ENCODE measurements at regions not wholly inside any gene's neighbourhood (a gene's known extent, or its start where the extent isn't known, plus 50 kb on each side); places are given as distances from the start of the nearest gene placed in this dataset.

DNA sequence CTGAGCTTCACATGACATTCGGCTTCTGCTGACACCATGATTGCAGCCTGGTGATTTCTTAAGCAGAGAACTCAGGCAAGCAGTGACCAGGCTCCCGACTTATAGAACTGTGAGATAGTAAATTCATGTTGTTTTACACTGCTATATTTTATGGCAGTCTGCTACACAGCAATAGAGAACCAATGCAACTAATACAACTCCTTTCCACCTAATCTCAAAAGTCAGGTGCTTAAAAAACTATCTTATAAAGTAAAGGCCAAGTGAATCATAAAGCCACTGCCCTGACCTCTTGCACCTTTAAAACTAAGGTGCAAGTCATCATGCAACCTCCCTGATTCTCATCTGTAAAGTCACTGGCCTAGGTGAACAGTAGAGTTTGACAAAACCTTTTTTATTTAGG lies 95.3 kb upstream of the GLS start:
- DNase-seq = no peak

DNA sequence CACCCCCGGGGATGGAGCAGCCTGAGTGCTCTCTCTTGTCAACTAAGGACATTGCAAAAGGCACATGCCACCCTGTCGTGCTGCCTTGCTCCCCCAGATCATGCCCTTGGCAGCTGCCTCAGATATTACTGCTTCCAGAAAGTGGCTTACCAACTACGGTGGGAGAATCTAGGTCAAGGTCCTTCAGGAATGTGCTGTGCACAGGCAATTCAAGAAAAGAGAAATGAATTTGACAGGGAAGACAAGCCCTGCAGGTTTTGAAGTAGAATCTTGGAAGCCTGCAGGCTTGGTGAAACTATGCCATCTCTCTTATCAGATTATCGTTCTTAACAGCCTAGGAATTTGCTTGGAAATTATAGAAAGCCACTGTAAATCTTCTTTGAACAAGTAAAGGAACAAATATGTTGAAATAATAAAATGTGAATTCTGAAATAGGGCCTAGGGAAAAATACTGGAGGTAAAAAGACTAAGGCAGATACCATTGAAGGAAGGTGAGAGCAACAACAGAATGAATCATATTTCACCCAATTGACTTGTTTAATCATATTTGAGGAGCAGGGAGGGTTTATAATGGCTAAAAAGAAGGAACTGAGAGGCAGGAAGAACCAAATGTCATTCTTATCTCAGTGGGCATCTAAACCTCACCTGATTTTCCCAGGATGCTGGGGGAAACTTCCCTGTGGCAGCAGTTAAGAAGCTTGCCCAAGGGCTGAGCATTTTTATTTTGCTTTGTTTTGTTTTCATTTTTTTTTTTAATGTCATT lies 94.0 kb upstream of the GLS start:
- DNase-seq = no peak

DNA sequence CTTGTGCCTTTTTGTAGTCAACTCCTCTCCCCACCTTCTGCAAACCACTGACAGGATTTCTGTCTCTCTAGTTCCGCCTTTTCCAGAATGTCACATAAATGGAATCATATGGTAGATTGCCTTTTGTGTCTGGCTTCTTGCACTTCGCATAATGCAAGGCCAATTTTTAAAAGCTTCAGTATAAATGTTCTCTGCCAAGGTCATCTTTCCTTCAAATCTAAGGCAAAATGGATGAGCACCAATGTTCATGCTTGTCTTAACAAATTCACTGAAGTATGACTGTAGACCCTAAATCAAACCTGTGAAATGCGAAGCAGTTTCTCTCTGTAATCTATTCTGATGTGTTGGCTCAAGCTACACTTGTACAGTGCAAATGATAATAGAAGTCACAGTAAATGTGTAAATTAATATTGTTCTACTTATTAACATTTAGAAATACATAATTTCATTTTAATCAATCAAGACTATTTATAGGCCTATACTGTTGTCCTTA lies 92.8 kb upstream of the GLS start:
- no peak for DNase-seq

DNA sequence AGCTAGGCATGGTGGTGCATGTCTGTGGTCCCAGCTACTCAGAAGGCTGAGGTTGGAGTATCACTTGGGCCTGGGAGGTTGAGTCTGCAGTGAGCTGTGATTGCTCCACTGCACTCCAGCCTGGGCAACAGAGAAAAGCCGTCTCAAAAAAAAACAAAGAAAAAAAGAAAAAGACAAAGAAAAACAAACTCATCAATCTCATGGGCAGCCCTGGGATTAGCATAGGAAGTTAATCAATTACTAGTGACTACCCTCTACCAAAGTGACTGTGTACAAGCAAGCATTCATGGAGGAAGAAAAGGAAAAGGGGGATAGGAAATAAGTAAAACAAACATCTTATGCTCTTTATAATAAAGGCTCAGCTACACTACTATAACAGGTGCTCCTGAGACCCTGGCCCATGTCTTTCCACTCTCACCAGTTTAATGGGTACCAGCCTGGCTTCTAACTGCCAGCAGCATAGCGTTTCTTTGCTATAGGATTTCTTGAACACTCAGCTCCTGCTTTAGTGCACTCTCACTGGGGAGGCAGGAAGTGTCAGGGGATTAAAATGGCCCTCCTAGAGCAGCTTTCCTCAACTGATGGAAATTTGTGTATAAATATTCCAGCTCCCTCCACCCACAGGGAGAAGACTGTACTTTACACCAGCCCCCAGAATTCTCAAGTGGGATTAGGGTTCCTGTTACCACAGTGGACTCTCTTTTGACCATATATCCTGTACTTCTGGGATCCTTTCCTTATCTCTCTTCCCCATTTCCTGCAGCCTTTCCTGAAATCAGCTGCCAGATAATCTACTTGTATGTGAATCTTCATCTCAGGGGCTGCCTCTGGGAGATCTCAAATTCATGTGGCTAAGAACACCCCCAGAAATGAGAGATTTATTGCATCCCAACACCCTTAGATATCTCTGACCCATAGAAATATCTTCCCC lies 91.3 kb upstream of the GLS start:
- no peak for DNase-seq

DNA sequence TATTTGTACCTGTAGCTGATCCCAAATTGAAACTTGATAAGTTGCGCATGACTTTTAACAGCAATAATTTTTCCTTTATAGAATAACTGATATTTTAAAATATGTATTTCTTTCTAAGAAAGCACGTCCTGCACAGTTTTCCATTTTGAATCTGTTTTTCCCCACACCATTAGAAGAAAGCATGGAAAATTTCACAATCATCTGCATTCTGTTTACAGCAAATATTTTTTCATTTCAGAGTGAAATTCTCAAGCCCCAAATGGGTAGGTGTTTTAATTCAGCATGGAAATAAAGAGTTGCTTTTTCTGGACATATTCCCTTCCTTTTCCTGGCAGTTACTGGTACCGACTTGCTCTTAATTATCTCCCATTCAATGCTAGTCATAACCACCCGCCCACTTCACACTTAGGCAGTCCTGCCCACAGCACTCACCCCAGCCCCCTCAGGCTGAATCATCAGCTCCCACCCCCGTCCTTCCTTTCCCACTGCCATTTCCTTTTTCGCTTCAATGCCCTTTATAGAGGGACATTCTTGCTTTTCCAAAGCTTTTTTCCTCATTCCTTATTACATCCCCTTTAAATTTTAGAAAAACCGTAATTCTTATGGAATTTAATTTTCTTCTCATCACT lies 89.2 kb upstream of the GLS start:
- no peak for DNase-seq

GRCh38 chr2:190791976-190792575 lies 88.5 kb upstream of the GLS start:
- DNase-seq = no peak

DNA sequence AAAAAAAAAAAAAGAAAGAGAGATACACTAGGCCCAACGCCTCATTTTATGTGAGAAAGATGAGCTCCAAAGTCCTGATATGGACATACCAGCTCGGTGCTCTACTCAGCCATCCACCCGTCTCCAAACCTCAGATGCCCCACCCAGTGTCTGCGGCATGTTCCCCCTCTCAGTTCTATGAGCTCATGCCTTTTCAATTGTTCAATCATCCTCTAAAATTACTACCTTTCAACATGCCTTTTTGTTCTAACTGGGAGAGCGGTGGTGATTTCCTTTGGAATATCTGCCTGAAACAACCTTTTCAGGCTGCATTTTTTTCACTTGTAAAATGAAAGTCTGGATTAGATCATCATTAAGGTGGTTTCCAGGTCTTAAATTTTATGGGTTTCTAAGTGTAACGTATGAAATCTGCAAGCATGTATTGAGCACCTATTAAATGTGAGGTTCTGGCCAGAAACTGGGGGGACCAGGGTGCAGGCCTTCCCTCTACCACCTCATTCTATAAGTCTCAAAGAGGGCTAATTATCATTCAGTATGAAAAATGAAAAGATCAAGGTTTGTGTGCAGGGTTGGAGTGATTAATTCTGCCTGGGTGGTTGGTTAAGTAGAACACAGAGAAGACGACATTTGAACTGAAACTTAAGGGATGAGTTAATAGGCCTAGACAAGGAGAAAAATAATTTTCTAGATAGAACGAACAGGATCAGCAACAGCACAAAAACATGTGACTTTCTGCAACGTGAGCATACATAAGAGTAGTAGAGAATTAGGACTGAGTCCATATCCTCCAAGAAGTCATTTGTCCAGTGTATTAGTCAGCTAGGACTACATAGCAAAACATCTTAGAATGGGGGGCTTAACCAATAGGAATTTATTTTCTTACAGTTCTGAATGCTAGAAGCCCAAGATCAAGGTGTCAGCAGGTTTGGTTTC lies 87.4 kb upstream of the GLS start:
- DNase-seq = no peak

DNA sequence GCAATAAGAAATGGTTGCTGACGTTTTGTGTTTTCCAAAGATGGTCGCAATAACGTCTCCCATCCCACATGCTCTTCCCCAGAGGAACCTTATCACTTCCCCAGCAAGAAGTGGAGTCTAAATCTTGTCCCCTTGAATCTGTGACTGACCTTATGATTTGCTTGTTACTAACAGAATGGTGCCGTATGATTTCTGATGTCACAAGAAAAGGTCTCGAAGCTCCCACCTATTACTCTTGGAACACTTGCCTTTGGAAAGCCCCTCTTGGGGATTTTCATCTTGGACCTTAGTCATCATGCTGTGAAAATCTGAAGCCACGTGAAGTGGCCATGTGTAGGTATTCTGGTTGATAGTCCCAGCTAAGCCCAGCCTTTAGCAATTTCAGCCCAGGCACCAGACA lies 86.2 kb upstream of the GLS start:
- no peak for DNase-seq

DNA sequence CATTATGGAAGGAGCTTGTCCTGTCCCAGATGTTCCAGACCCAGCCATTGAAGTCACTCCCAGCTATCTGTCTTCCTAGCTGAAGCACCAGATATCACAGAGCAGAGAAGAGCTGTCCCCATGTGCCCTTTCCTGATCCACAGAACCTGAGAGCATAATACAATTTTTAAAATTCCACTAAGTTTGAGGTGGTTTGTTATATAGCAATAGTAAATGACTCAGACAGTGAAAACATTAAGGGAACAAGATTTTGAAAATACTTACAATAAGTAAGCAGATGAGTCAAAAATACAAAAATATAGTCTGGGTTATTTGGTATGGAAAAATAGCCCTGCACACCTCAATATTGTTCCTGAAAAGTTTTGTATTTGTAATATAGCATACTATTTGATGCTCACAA lies 85.8 kb upstream of the GLS start:
- no peak for DNase-seq

- no peak for DNase-seq
Observed at GRCh38 chr2:190795686-190796085, 84.9 kb upstream of the GLS start.

GRCh38 chr2:190799999-190800398 lies 80.6 kb upstream of the GLS start:
- DNase-seq = no peak

- no peak for DNase-seq
Observed at GRCh38 chr2:190800528-190800927, 80.1 kb upstream of the GLS start.

- DNase-seq = no peak
Observed at GRCh38 chr2:190802129-190802528, 78.5 kb upstream of the GLS start.

DNA sequence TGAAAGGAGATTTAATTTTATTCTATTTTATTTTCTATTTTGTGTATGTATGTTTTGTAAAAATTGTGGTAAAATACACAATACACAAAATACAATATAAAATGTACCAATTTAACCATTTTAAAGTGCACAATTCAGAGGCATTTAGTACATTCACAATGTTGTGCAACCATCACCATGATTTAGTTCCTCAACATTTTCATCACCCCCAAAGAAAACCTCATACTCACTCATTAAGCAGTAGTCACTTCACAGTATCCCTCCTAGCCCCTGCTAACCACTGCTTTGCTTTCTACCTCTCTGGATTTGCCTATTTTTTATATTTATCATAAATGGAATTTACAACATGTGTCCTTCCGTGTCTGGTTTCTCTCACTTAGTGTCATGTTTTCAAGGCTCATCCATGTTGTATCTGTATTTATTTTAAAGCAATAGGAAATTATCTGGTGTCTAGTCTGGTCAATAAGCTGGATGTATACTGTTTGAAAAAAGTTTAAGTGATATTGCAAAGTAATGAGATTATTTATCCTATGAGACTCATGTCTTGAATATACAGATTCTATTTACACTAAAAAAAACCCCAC lies 77.9 kb upstream of the GLS start:
- no peak for DNase-seq

DNA sequence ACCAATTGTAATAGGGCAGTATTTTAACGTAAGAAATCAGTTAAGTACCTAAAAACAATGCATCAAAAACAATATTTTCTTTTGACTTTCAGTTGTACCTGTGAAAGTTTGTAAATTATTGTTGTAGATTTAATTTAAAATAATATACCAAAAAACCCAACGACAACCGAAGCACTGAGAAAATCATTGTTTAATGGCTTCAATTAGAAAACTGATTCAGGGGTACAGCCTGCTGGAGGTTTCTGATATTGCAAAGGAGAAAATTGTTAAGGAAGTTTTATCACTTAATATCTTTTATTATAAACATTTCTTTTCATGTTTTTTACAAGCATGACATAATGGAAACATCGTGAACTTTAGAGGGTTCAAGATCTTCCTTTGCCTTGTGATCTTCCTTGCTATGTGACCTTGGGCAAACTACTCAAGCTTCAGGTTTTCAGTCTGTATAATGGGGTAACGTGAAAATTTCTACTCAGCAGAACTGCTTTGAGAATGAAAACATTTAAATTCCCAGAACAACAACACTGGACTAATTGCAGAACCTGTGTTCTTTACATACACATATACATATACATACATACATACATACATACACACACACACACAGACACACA lies 76.3 kb upstream of the GLS start:
- peak; percentile 28 for DNase-seq

GRCh38 chr2:190805126-190805525 lies 75.5 kb upstream of the GLS start:
- DNase-seq = no peak

DNA sequence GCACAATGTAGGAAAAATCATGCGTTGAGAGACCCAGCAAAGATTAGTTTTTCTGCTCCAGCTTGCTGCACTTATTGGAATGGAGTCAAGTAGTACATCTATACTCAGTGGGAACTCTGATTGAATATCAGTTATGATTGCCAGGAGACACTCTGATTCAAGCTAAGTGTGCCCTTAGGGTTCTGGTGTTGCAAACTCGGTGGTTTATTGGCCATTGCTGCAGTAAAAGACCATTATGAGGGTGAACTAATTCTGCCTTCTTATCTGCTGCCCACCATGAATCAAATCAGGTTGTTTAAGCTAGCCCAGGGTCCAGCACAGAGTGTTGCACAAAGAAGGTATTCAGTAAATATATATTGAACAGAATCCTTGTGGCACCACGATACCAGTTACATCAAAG lies 74.8 kb upstream of the GLS start:
- DNase-seq = no peak

DNA sequence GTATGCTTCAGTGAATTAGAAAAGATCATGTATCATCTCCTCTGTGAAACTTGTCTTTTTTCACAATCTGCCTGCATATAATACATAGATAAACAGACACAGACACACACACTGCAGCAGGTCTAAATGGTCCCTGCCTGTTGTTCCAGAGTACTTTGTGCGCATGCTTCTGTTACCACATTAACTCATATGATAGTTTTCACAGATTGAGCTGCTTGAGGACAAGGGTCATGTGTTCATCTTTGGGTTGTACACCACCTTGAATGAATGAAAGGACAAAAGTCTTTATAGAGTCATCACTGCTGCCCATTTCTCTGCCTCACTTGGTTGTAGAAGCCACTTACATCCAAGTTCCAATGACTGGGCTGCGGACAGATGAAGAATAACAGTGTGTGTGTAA lies 72.7 kb upstream of the GLS start:
- no peak for DNase-seq

GRCh38 chr2:190809139-190809764 lies 71.4 kb upstream of the GLS start:
- no peak for DNase-seq

- no peak for DNase-seq
Observed at GRCh38 chr2:190809876-190810525, 70.6 kb upstream of the GLS start.

Data from CD4-positive, alpha-beta T cell treated with Interleukin-12 subunit alpha and Interleukin-12 subunit beta, for 1 hour (primary cell).